OCI-LY1 (cell line): ENCODE measurements at regions not wholly inside any gene's neighbourhood (a gene's known extent, or its start where the extent isn't known, plus 50 kb on each side); places are given as distances from the start of the nearest gene placed in this dataset.

Experiments used
- EZH2 ChIP-seq: fragments of 200-600 bp; sonication (generic), shearing (Covaris generic); IDR thresholded peaks from 2 replicates; pipeline ENCODE4 v1.8.0; 2017; ENCODE audit warnings: borderline replicate concordance, mixed run types, mild to moderate bottlenecking, antibody characterized with exemption, low read length, moderate library complexity, mixed read lengths
- TF ChIP-seq, protein P1 (sequence below): fragments of 200-600 bp; sonication (generic), shearing (Covaris generic); IDR thresholded peaks from 2 replicates; pipeline ENCODE4 v1.5.1; 2017; ENCODE audit warnings: mild to moderate bottlenecking, antibody characterized with exemption, low read length, moderate library complexity, mixed read lengths

DNA sequence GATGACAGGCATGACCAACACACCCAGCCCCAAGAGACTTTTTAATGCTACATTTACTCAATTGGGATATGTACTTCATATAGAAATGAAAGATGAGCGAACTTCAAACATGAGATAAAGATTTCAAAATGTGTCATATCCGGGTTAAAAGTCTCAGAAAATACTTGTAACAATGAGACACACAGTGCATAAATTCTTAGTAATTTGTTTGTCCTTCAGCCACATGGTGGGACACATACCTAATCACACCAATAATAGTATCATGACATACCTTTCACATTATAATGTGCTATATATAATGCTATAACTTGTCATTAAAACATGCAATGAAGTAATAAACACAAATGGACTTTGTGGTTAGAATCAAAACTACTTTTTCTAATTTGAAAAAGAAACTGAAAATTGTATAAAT lies 204.7 kb upstream of the RFX3 start:
- TF ChIP-seq, protein P1, sequence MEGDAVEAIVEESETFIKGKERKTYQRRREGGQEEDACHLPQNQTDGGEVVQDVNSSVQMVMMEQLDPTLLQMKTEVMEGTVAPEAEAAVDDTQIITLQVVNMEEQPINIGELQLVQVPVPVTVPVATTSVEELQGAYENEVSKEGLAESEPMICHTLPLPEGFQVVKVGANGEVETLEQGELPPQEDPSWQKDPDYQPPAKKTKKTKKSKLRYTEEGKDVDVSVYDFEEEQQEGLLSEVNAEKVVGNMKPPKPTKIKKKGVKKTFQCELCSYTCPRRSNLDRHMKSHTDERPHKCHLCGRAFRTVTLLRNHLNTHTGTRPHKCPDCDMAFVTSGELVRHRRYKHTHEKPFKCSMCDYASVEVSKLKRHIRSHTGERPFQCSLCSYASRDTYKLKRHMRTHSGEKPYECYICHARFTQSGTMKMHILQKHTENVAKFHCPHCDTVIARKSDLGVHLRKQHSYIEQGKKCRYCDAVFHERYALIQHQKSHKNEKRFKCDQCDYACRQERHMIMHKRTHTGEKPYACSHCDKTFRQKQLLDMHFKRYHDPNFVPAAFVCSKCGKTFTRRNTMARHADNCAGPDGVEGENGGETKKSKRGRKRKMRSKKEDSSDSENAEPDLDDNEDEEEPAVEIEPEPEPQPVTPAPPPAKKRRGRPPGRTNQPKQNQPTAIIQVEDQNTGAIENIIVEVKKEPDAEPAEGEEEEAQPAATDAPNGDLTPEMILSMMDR, result no peak
- no peak for TF ChIP-seq EZH2
